Bronchial epithelial cell (primary cell): ENCODE measurements at regions not wholly inside any gene's neighbourhood (a gene's known extent, or its start where the extent isn't known, plus 50 kb on each side); places are given as distances from the start of the nearest gene placed in this dataset.

Source experiments
- DNase-seq: peaks from one replicate; pipeline ENCODE4 v3.0.0-alpha.2; 2010; ENCODE audit warnings: low read depth
- FAIRE-seq: peaks from 2 replicates; lab custom pipeline; 2011; peaks lifted over from hg19 to GRCh38; lab: Jason Lieb, UNC
- H3K27me3 ChIP-seq: 2 replicates; pipeline ENCODE4 v1.5.1; 2011; ENCODE audit warnings: low read length; ENCODE audit not compliant: control insufficient read depth, insufficient read depth
- H3K36me3 ChIP-seq: 2 replicates; pipeline ENCODE4 v1.5.1; 2011; ENCODE audit warnings: low read length; ENCODE audit not compliant: control insufficient read depth, insufficient read depth
- H3K4me3 ChIP-seq: 2 replicates; pipeline ENCODE4 v1.5.1; 2011; ENCODE audit warnings: mild to moderate bottlenecking, low read depth, low read length, control low read depth
- CTCF ChIP-seq: IDR thresholded peaks from 2 replicates; pipeline ENCODE4 v1.5.1; 2011; ENCODE audit warnings: mild to moderate bottlenecking, moderate library complexity, low read length, control low read depth, inconsistent platforms; ENCODE audit not compliant: insufficient read depth, severe bottlenecking

GRCh38 chr2:128472789-128473174 lies 154.1 kb upstream of the HS6ST1 start:
- Histone ChIP-seq H3K4me3 (no peak overlapping the region), H3K36me3 (no peaks in the 10 kb centered on the region), H3K27me3 (no peaks in the 10 kb centered on the region)
- TF ChIP-seq CTCF, result no peak
- no peak for FAIRE-seq
- DNase-seq, result no peak

GRCh38 chr2:128473175-128474035 lies 154.7 kb upstream of the HS6ST1 start:
- TF ChIP-seq CTCF, result no peak
- FAIRE-seq (no peak), DNase-seq (no peak)
- no peaks in the 10 kb centered on the region for H3K27me3 ChIP-seq
- no peaks in the 10 kb centered on the region for H3K36me3 ChIP-seq
- no peak overlapping the region for H3K4me3 ChIP-seq

GRCh38 chr2:128474036-128474955 lies 155.6 kb upstream of the HS6ST1 start:
- no peaks in the 10 kb centered on the region for H3K36me3 ChIP-seq
- FAIRE-seq (no peak), DNase-seq (no peak)
- H3K4me3 ChIP-seq, result no peak overlapping the region
- no peak for TF ChIP-seq CTCF
- no peaks in the 10 kb centered on the region for H3K27me3 ChIP-seq

GRCh38 chr2:128474962-128475361 lies 156.3 kb upstream of the HS6ST1 start:
- TF ChIP-seq CTCF, result no peak
- H3K36me3 ChIP-seq, result no peaks in the 10 kb centered on the region
- no peaks in the 10 kb centered on the region for H3K27me3 ChIP-seq
- no peak for DNase-seq
- FAIRE-seq, result no peak
- no peak overlapping the region for H3K4me3 ChIP-seq

- Histone ChIP-seq H3K27me3 (no peaks in the 10 kb centered on the region), H3K4me3 (no peak overlapping the region), H3K36me3 (no peaks in the 10 kb centered on the region)
- FAIRE-seq, result no peak
- no peak for TF ChIP-seq CTCF
- DNase-seq, result no peak
Measured at GRCh38 chr2:128475427-128476211, 157.0 kb upstream of the HS6ST1 start.
